SK-N-DZ (cell line): ENCODE measurements at regions not wholly inside any gene's neighbourhood (a gene's known extent, or its start where the extent isn't known, plus 50 kb on each side); places are given as distances from the start of the nearest gene placed in this dataset.
A peak's percentile ranks its signal among the peaks of the same experiment; 100 is the strongest.

Experiments used
- DNase-seq: peaks from one replicate; pipeline ENCODE4 v3.0.0-alpha.2; 2015; ENCODE audit warnings: low spot score

DNA sequence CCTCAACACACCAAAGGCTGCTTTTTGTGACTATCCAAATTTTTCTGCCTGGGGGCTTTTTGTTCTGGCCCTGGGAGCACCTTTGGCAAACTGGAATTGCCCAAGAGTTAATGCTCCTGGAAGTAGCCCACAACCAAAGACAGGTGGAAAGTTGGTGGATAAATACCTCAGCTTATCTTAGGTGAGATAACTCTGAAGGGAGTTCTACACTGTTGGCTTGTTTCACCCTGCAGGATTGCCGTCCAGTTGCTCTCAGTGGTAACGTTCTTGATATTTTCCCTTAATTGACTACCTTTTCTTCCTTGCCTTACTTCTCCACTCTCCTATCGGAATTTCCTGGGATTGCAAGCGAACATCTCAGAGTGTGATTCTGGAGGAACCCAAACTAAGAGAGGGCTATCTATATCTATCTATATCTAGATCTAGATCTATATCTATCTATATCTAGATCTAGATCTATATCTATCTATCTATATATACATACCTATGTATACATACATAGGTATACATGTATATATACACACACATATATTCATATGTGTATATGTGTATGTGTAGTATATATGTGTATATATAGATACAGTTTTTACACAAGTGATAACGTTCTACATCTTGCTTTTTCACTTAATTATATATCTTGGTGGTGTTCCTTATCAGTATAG is 82.6 kb upstream of the DHX15 start:
- DNase-seq, result no peak

DNA sequence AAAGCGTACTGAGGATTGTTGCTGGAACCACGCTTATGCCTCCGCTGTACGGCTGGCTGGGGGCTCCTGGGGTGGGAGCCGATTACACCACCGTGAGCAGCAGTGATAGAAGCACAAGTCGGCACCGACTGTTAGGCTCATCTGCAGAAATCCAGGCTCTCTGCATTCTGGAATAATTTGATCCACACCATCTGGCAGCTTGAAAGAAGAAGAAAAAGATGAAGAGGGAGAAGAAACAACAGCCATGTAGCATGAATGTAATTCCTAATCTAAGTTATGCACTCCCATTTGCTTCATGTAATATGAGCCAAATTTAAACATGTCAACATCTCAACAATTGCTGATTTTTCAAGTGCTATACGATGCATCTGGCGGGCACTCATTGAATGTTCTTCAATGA is 84.6 kb upstream of the DHX15 start:
- DNase-seq, result no peak

DNA sequence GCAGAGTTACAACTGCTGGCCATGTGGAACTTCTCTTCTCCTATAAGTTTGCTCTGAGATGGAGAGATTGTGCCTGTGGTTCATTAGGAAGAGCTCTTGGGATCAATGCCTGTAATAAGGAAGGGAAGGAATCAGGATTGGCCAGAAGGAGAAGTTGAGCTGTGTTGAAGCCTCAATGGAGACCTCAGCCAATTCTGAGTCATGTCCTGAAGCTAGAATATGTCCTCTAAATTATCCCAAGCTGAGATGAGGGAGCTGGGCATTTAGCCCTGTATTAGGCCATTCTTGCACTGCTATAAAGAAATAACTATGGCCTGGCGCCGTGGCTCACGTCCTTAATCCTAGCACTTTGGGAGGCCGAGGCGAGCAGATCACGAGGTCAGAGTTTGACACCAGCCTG is 85.4 kb upstream of the DHX15 start:
- no peak for DNase-seq

DNA sequence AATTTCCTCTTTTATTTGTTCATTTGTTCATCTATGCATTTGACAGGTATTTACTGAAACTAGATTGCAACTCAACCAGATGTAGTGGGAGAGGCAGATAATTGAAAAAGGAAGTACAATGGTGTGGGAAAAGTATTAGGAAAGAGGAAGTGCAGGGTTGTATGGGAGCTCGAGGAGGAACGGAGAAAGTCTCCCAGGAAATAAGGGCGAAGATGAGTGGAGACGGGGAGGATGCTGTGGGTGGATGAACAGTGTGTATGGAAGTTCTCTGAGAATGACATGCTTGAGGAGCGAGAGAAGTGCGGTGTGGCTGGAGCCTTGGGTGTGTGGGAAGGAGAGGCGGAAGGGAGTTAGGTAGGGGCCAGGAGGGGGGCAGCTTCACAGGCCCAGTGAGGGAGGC is 87.5 kb upstream of the DHX15 start:
- DNase-seq, result no peak

- no peak for DNase-seq
Measured at GRCh38 chr4:24672880-24673279, 88.5 kb upstream of the DHX15 start.

- no peak for DNase-seq
Measured at GRCh38 chr4:24674279-24674678, 89.9 kb upstream of the DHX15 start.

DNA sequence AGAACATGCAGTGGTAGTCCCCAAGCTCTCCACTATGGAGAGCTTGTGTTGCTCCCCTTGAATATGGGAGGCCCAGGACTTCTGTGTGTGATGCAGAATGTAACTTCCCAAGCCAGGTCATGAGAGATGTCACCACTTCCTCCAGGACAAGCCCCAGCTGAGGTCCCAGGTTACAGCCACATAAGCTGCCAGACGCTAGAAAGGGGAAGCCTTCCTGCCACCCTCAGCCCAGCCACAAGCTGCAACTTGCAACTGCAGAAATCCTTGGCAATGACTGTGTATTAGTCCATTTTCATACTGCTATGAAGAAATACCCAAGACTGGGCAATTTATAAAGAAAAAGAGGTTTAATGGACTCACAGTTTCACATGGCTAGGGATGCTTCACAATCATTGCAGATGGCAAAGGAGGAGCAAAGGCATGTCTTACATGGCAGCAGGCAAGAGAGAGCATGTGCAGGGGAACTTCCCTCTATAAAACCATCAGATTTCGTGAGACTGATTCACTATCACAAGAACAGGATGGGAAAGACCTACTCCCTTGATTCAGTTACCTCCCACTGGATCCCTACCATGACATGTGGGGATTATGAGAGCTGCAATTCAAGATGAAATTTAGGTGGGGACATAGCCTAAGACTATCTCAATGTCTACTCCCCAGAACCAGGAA is 91.5 kb upstream of the DHX15 start:
- DNase-seq, result no peak

GRCh38 chr4:24677909-24678308 is 93.6 kb upstream of the DHX15 start:
- DNase-seq, result no peak

DNA sequence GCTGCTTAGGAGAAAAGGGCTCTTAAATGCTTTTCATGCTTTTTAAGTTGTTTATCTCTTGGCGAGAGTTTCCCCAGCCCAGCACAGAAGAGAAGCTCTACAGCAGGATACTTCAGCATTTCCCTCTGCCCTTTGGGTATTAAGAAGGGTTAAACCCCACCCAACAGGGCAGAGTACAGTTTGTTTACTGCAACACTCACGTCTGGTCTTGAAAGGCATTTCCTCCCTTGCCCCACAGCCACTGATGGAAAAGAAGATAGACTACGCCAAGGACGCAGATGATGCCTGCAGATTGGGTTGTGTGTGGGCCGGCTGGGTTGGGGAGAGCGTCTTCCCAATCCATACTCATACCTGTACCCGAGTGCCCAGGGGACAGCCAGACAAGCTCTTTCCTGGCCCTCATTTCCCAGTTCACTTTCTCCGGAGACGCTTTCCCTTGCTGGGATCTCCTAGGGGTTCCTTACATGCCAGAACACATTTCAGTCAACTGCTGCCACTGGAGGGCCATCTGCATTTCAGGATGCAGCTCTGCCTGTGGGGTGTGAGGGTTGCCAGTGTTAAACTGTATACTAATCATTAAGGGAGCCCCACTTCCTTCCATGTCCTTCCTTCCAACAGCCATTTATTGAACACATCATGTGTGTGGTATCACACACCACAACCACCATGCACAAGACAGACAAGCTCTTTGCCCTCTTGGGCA is 96.5 kb upstream of the DHX15 start:
- DNase-seq, result no peak

- DNase-seq, result no peak
Measured at GRCh38 chr4:24683116-24683515, 98.8 kb upstream of the DHX15 start.

- DNase-seq, result peak; percentile 4
Measured at GRCh38 chr4:24686866-24687692, 102.7 kb upstream of the DHX15 start.

DNA sequence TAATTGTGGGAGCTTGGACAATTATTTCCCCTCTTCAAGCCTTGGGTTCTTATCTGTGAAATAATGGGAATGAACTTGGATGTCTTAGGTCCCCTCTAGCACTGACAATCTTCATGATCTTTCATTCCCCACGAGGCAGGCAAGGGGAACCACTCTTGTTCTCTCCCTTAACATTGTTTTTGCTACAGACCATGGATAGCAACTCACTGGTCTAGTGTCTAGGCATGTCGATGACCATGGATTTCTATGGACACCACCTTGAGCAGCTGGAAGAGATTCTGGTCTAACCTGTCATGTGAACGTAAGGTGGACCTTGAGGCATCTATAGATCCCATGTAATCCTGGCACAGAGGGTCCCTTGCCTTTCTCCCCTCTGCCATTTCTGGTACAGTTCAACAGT is 104.1 kb upstream of the DHX15 start:
- DNase-seq, result no peak

- no peak for DNase-seq
Measured at GRCh38 chr4:24689212-24689611, 104.9 kb upstream of the DHX15 start.

- DNase-seq, result no peak
Measured at GRCh38 chr4:24690436-24690835, 104.9 kb upstream of the SOD3 start.

- no peak for DNase-seq
Measured at GRCh38 chr4:24693636-24694035, 101.7 kb upstream of the SOD3 start.

DNA sequence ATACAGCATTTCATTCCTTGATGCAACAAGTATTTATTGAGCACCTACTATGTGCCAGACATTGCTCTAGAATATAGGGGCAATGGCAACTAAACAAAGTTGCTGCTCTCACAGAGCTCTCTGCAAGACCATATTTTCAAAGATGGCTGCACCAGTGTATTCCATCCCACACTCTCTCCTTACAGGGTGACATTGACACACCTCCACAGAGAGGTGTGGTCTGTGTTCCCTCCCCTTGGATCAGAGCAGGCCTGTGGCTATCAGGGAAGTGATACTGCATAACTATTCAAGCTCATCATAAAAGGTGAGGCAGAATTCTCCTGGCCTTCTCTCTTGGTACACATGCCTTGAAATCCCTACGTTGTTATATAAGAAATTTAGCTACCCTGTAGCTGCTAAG is 95.3 kb upstream of the SOD3 start:
- DNase-seq, result no peak

GRCh38 chr4:24701683-24702082 is 93.7 kb upstream of the SOD3 start:
- DNase-seq, result no peak

DNA sequence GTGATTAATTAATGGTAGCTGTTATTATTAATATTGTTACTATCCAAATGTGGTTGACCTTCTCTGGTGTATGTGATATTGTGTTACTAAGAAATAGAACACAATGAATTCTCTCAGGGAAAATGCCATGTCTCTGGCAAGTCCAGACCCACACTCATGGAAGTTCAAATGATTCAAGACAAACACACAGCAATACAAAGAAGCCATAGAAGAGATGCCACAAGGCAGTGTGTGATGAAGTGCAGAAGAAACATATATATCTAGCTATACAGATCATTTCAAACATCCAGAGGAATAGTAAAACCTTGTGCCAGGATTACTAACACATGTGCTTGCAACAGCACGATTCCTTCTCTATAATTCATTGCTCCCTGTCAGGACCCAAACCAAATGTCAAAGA is 93.1 kb upstream of the SOD3 start:
- no peak for DNase-seq

DNA sequence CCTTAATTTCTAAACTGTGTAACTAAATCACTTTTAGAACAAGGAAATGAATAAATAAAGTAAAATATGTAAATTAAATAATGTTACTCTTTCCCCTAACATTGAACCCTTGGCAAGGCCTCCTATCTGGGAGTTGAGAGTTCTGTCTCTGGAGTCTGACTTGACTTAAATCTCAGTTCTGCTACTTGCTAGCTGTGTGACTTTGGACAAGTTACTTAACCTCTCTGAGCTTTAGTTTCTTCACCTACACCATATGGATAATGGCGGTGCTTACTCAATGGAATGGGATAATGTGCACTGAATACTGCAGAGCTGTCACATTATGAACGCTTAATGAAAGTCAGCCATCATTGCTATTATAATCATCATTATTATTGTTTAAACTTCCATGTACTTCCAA is 92.1 kb upstream of the SOD3 start:
- no peak for DNase-seq

DNA sequence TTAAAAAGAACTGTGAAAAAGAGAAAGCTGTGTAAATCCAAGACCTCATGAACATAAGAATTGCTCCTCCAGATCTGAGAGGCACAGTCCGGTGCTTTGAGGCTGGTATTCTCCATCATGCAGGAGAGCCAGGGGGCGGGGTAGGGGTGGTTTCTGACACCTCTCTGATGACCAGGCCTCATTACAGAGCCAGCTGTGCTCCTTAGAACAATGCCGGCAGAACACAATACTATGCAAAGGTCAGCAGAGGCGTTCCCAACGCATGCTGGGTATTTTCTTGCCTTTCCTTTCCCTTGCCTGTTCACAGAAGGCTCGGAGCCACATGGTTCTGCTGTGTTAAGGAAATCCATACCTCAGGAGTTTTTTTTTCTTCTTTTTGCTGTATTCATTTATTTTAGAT is 91.2 kb upstream of the SOD3 start:
- DNase-seq, result no peak

GRCh38 chr4:24705016-24705753 is 90.2 kb upstream of the SOD3 start:
- DNase-seq, result no peak

GRCh38 chr4:24713604-24714003 is 81.8 kb upstream of the SOD3 start:
- DNase-seq, result no peak
